ENCODE measurements at regions not wholly inside any gene's neighbourhood (a gene's known extent, or its start where the extent isn't known, plus 50 kb on each side); places are given as distances from the start of the nearest gene placed in this dataset.

- H3K9me3 Mint-ChIP-seq, result peaks cover 1 to 7% (median 6%) of the 10 kb centered on the region in 3 donors
- H3K27me3 Mint-ChIP-seq, result peaks cover 1% of the 10 kb centered on the region
- H3K4me3 Mint-ChIP-seq, result no peak overlapping the region
- H3K36me3 Mint-ChIP-seq, result no peaks in the 10 kb centered on the region
- H3K4me1 Mint-ChIP-seq, result no peaks in the 10 kb centered on the region
- no peak overlapping the region for H3K27ac Mint-ChIP-seq
These were observed 260.5 kb upstream of the WWC1 start for GRCh38 chr5:168030912-168031311.

GRCh38 chr5:168031614-168032013, 259.8 kb upstream of the WWC1 start:
- Mint-ChIP-seq H3K27ac (no peak overlapping the region), H3K27me3 (peaks cover 1% of the 10 kb centered on the region), H3K4me1 (no peaks in the 10 kb centered on the region), H3K36me3 (no peaks in the 10 kb centered on the region), H3K4me3 (no peak overlapping the region), H3K9me3 (peaks cover 1 to 6% (median 4%) of the 10 kb centered on the region in 3 donors)

- no peak overlapping the region for H3K4me3 Mint-ChIP-seq
- H3K36me3 Mint-ChIP-seq, result peaks cover 2% of the 10 kb centered on the region
- peaks cover 0 to 6% (median 0%) of the 10 kb centered on the region in 3 donors for H3K4me1 Mint-ChIP-seq
- peaks cover 1% of the 10 kb centered on the region for H3K27me3 Mint-ChIP-seq
- no peak overlapping the region for H3K27ac Mint-ChIP-seq
- peaks cover 0 to 8% (median 0%) of the 10 kb centered on the region in 3 donors for H3K9me3 Mint-ChIP-seq
These were observed 252.4 kb upstream of the WWC1 start for GRCh38 chr5:168039039-168039438.

DNA sequence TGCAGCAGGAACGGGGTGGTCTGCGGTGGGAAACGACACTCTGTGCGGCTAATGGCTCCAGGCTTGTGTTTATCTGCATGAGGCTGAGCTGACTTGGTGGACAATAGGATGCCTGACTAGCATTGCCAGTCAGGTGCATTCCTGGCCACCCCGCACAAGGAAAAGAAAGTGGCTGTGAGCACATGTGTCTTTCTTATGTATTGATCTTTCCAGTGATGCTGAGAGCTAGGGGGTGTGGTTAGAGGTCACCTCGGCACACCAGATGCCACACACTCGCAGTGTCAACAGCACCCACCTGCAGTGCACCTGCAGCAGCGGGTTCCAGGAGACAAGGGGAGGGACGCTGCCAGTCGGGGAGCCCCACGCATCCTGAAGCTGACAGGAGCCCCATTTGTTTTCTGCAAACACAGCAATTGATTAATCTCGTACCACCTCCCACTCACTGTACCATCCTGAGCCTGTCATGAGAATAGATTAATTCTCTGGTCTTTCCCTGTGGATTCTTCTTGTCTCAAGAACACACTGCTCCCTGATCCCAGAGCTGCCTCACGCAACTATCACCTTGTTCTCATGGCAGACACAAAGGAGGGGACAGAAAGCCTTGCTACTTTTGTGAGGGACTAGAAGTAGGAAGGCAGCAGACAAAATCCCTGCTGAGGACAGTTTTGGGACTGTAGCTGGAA, 251.7 kb upstream of the WWC1 start:
- Mint-ChIP-seq H3K27me3 (peaks cover 1% of the 10 kb centered on the region), H3K4me1 (peaks cover 0 to 6% (median 0%) of the 10 kb centered on the region in 3 donors), H3K27ac (no peak overlapping the region), H3K36me3 (peaks cover 2% of the 10 kb centered on the region), H3K4me3 (no peak overlapping the region), H3K9me3 (peaks cover 0 to 8% (median 0%) of the 10 kb centered on the region in 3 donors)

- Mint-ChIP-seq H3K36me3 (peaks cover 2% of the 10 kb centered on the region), H3K9me3 (peaks cover 0 to 8% (median 0%) of the 10 kb centered on the region in 3 donors), H3K27ac (no peak overlapping the region), H3K4me3 (no peak overlapping the region), H3K4me1 (peaks cover 0 to 6% (median 0%) of the 10 kb centered on the region in 3 donors), H3K27me3 (peaks cover 1% of the 10 kb centered on the region)
These were observed 249.9 kb upstream of the WWC1 start for GRCh38 chr5:168041583-168041982.

DNA sequence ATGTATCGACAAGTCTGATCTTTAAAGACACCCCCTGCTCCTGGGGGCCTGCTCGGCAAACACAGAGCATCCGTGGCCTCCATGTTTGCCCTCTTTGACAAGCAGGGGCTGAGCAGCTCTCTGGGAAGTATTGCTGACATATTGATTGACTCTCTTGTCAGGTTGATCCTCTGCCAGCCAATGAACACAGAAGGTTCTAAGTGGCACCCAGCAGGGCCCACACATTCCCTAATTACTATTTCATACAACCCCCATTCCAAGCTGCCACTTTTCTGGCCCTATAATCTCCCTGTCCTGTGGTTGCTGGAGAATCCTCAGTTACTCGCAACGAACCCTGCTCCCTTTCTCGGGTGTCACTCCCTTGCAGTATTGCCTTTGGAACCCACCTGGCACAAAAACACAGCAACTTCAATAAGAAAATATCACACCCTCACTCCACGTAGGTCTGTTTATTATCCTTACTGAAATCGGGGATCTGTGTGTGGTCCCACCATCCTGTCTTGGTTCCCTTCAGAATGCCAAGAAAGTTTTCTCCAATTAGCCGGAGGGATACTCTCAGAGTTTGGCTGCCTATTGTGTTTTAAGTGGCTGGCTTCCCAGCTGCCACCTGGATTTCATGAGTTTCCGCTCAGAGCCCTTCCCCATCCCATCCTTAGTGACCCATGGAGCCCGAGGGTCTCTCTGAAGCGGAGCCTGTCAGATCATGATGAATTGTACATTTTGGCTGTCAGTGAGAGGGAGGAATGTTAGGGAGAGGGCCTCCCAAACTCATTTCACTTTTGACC, 249.0 kb upstream of the WWC1 start:
- H3K4me1 Mint-ChIP-seq, result peaks cover 0 to 6% (median 0%) of the 10 kb centered on the region in 3 donors
- H3K4me3 Mint-ChIP-seq, result no peak overlapping the region
- H3K9me3 Mint-ChIP-seq, result peaks cover 0 to 8% (median 0%) of the 10 kb centered on the region in 3 donors
- H3K27me3 Mint-ChIP-seq, result peaks cover 1% of the 10 kb centered on the region
- peaks cover 2% of the 10 kb centered on the region for H3K36me3 Mint-ChIP-seq
- H3K27ac Mint-ChIP-seq, result no peak overlapping the region

DNA sequence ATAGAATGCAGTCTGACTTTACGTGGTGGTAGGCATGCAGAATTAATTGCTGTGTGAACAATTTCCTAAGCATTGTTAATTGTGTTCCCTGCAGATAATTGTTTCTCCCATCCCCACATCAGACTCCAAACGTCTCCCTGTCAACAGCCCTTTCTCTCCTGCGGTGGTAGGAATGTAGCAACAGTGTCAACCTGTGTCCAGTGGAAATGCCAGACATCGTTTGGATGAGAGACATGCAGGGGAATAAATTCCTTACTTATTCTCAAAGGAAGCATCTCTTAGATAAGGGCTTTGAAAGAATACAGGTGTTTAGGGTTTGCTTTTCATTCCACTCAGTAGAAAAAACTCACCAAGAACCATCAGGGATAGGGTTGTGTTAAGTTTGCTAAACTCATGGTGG, 245.3 kb upstream of the WWC1 start:
- H3K9me3 Mint-ChIP-seq, result peaks cover 0 to 8% (median 0%) of the 10 kb centered on the region in 3 donors
- H3K4me3 Mint-ChIP-seq, result no peak overlapping the region
- no peak overlapping the region for H3K27ac Mint-ChIP-seq
- peaks cover 0 to 5% (median 0%) of the 10 kb centered on the region in 3 donors for H3K4me1 Mint-ChIP-seq
- no peaks in the 10 kb centered on the region for H3K27me3 Mint-ChIP-seq
- H3K36me3 Mint-ChIP-seq, result peaks cover 2% of the 10 kb centered on the region

- Mint-ChIP-seq H3K4me3 (no peak overlapping the region), H3K27ac (no peak overlapping the region), H3K9me3 (peaks cover 0 to 8% (median 0%) of the 10 kb centered on the region in 3 donors), H3K27me3 (no peaks in the 10 kb centered on the region), H3K36me3 (peaks cover 2% of the 10 kb centered on the region), H3K4me1 (peaks cover 0 to 2% (median 0%) of the 10 kb centered on the region in 3 donors)
These were observed 244.3 kb upstream of the WWC1 start for GRCh38 chr5:168047043-168047668.

DNA sequence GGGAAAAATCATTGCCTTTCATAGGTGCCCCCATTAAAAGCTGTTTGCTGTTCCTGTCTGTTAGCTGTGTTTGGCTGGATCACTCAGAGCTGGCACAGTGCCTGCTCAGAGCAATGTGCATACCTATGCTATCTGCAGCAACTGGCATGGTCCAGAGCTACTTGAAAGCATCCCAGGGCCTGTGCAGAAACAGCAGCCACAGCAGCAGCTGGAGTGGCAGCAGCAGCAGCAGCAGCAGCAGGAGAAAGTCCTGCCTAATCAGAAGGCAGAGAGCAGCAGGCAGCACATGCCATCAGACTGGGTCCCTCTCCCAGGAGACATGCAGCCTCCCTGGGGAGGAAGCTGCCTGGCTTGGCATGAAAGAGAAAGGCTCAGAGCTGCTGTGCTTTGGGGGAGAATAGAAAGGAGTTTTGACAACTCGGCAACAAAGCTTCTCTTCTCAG, 243.8 kb upstream of the WWC1 start:
- H3K4me1 Mint-ChIP-seq, result peaks cover 0 to 2% (median 0%) of the 10 kb centered on the region in 3 donors
- peaks cover 2% of the 10 kb centered on the region for H3K36me3 Mint-ChIP-seq
- no peak overlapping the region for H3K4me3 Mint-ChIP-seq
- H3K9me3 Mint-ChIP-seq, result peaks cover 0 to 8% (median 0%) of the 10 kb centered on the region in 3 donors
- no peaks in the 10 kb centered on the region for H3K27me3 Mint-ChIP-seq
- no peak overlapping the region for H3K27ac Mint-ChIP-seq

DNA sequence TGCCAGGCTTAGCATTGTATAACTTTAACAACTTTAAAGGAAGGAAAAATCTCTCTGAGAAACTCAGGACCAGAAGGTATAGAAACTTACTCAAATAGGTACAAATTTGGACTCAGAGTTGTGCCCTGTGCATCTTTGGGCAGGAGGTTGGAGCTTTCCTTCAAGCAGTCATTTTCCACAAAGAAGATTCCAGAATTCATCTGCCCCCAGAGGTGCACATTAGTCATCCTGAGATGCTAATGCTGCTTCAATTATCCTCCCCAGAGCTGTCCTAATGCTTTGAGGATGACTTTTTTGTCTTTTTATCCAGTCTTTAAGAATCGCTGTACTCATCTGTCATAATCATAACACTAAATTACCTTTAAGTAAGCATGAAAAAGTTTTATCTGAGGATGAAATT, 243.0 kb upstream of the WWC1 start:
- Mint-ChIP-seq H3K27ac (no peak overlapping the region), H3K9me3 (peaks cover 0 to 6% (median 0%) of the 10 kb centered on the region in 3 donors), H3K36me3 (no peaks in the 10 kb centered on the region), H3K27me3 (no peaks in the 10 kb centered on the region), H3K4me3 (no peak overlapping the region), H3K4me1 (peaks cover 0 to 2% (median 0%) of the 10 kb centered on the region in 3 donors)

GRCh38 chr5:168052686-168053085, 238.8 kb upstream of the WWC1 start:
- H3K36me3 Mint-ChIP-seq, result no peaks in the 10 kb centered on the region
- H3K4me1 Mint-ChIP-seq, result peaks cover 0 to 2% (median 0%) of the 10 kb centered on the region in 3 donors
- no peak overlapping the region for H3K4me3 Mint-ChIP-seq
- H3K27me3 Mint-ChIP-seq, result no peaks in the 10 kb centered on the region
- H3K9me3 Mint-ChIP-seq, result peaks cover under 1 to 2% (median under 1%) of the 10 kb centered on the region in 3 donors
- no peak overlapping the region for H3K27ac Mint-ChIP-seq

DNA sequence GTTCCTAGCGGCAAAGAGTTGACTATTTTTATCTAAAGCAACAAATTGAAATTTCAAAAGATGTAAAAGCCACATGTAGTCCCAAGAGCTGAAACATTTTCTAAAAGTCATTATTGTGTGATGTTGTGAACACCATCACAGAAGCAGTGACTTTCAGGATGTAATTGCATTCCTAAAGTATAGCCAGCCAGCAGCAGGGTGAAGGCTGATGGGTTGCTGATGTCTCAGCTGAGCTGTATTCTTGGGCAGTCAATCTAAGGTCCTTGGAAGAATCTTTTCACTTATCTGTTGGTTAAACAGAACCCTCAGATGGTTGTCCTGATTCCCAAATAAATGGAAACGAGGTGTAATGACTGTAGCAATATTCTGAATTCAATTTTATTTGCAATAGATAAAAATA, 237.4 kb upstream of the WWC1 start:
- no peaks in the 10 kb centered on the region for H3K27me3 Mint-ChIP-seq
- H3K27ac Mint-ChIP-seq, result no peak overlapping the region
- H3K4me3 Mint-ChIP-seq, result no peak overlapping the region
- H3K4me1 Mint-ChIP-seq, result no peaks in the 10 kb centered on the region
- H3K9me3 Mint-ChIP-seq, result peaks cover 2 to 4% (median 4%) of the 10 kb centered on the region in 3 donors
- no peaks in the 10 kb centered on the region for H3K36me3 Mint-ChIP-seq

DNA sequence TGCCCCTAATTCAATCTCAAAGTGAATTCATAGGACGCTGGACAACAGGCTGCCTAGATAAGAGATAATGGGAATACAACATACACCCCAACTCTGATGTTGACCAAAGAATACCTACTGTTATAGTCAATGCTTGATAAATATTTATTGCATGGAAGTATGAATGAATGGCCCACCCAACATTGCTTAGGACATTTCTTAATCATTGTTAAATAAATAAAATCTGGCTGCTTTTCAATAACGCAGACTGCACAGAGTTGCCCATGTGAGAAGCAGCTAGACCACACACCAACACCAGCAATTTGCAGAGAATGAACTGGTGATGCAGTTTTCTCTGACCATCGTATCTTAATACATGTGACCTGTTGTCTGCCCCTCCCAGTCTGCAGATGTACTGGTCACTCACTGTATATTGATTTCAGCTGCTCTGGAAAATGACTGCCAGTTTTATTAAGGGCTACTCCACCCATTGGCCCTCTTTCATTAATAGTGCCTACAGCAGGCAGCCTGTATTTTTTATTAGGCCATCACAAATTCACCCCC, 236.2 kb upstream of the WWC1 start:
- Mint-ChIP-seq H3K36me3 (no peaks in the 10 kb centered on the region), H3K4me3 (no peak overlapping the region), H3K9me3 (peaks cover 2 to 4% (median 4%) of the 10 kb centered on the region in 3 donors), H3K27me3 (no peaks in the 10 kb centered on the region), H3K27ac (no peak overlapping the region), H3K4me1 (no peaks in the 10 kb centered on the region)

GRCh38 chr5:168055961-168056360, 235.5 kb upstream of the WWC1 start:
- no peak overlapping the region for H3K4me3 Mint-ChIP-seq
- no peak overlapping the region for H3K27ac Mint-ChIP-seq
- no peaks in the 10 kb centered on the region for H3K36me3 Mint-ChIP-seq
- no peaks in the 10 kb centered on the region for H3K27me3 Mint-ChIP-seq
- H3K9me3 Mint-ChIP-seq, result peaks cover 2 to 4% (median 4%) of the 10 kb centered on the region in 3 donors
- no peaks in the 10 kb centered on the region for H3K4me1 Mint-ChIP-seq

All from IgD-negative memory B cell (primary cell).